Activated CD4-positive, alpha-beta T cell treated with anti-CD3 and anti-CD28 coated beads, Interleukin-2, amount 50 U/mL, for 48 hours (primary cell): ENCODE measurements at regions not wholly inside any gene's neighbourhood (a gene's known extent, or its start where the extent isn't known, plus 50 kb on each side); places are given as distances from the start of the nearest gene placed in this dataset.
"Not testable (repeated sequence)": the region's sequence is repeated elsewhere in the genome, so short reads cannot be mapped to it uniquely, and the experiment has no call there.

Experiments used
- DNase-seq, 2 experiments: peaks; one replicate each; pipeline ENCODE4 v3.0.0-alpha.2; 2020

DNA sequence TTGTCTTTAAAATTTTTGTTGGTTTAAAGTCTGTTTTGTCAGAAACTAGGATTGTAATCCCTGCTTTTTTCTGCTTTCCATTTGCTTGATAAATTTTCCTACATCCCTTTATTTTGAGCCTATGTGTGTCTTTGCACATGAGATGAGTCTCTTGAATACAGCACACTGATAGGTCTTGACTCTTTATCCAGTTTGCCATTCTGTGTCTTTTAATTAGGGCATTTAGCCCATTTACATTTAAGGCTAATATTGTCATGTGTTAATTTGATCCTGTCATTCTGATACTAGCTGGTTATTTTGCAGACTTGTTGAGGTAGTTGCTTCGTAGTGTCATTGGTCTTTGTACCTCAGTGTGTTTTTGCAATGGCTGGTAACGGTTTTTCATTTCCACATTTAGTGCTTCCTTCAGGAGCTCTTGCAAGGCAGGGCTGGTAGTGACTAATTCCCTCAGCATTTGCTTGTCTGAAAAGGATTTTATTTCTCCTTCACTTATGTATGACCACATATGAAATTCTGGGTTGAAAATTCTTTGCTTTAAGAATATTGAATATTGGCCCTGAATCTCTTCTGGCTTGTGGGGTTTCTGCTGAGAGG, 294.7 kb downstream of the WDR11 start:
- DNase-seq: not testable (repeated sequence)

- DNase-seq: no peak
These were observed 297.8 kb downstream of the WDR11 start for GRCh38 chr10:121148921-121149320.

- DNase-seq: no peak
These were observed 300.9 kb downstream of the WDR11 start for GRCh38 chr10:121152033-121152432.

- no peak for DNase-seq
These were observed 301.8 kb downstream of the WDR11 start for GRCh38 chr10:121152935-121153334.

GRCh38 chr10:121154310-121154709, 303.1 kb downstream of the WDR11 start:
- no peak for DNase-seq

- no peak for DNase-seq
These were observed 303.7 kb downstream of the WDR11 start for GRCh38 chr10:121154846-121155245.

- no peak for DNase-seq
These were observed 304.7 kb downstream of the WDR11 start for GRCh38 chr10:121155742-121156474.

DNA sequence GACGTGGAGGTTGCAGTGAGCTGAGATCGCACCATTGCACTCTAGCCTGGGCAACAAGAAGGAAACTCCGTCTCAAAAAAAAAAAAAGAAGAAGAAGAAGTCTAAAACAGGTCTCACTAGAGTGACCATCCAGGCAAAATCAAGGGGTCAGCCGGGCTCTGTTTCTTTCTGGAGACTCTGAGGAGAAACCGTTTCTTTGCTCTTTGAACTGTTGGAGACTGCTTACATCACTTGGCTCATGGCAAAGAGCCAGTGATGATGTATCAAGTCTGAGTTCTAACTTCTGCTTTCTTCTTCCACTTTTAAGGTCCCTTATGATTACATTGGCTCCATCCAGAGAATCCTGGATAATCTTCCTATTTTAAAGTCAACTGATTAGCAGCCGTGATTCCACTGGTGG, 306.8 kb downstream of the WDR11 start:
- DNase-seq: no peak

- no peak for DNase-seq
These were observed 307.9 kb downstream of the WDR11 start for GRCh38 chr10:121158988-121159579.

- DNase-seq: peak; percentile 4 to 5
These were observed 308.5 kb downstream of the WDR11 start for GRCh38 chr10:121159670-121160069.

GRCh38 chr10:121165276-121165675, 314.1 kb downstream of the WDR11 start:
- no peak for DNase-seq

- DNase-seq: no peak
These were observed 316.5 kb downstream of the WDR11 start for GRCh38 chr10:121167534-121168243.

- no peak for DNase-seq
These were observed 317.5 kb downstream of the WDR11 start for GRCh38 chr10:121168545-121169216.

GRCh38 chr10:121169406-121169805, 318.2 kb downstream of the WDR11 start:
- DNase-seq: no peak

DNA sequence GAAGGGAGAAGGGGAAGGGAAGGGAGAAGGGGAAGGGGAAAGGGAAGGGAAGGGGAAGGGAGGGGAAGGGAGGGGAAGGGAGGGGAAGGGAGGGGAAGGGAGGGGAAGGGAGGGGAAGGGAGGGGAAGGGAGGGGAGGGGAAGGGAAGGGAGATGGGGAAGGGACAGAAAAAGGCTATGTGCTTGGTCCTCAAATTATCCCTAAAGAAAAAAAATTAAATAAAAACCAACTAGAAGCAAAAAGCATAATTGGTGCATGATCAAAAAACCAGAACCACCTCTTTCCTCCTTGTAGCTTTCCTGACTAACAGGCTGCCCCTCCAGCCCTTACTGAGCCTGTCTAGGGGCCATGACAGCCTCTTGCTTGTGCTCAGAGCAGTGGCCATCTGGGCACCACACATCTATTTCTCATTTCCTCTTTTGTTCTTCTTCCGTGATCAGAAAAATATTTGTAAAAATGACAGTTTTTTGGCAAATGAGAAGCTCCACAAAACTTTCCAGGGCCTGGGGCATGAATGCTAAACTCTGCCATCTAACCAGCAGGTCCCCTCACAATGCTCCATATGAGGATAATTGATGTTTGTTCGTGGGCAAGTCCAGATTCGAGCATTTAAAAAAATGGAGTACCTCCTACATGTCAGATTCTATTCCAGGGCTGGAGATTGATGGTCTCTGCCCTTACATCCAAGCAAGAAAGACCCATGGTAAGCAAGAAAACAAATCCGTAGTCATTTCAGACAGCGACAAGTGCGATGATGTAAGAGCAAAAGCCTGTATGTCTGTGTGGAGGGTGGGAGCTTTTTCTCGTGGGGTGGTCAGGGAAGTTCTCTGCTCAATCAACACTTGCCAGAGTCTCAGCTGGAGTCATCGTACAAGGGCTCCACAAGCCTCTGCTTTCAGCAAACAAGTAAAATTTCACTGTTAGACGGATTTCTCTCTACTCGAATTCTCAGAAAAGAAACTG, 320.9 kb downstream of the WDR11 start:
- DNase-seq: no peak

- DNase-seq: no peak
These were observed 327.8 kb downstream of the WDR11 start for GRCh38 chr10:121179006-121179405.

DNA sequence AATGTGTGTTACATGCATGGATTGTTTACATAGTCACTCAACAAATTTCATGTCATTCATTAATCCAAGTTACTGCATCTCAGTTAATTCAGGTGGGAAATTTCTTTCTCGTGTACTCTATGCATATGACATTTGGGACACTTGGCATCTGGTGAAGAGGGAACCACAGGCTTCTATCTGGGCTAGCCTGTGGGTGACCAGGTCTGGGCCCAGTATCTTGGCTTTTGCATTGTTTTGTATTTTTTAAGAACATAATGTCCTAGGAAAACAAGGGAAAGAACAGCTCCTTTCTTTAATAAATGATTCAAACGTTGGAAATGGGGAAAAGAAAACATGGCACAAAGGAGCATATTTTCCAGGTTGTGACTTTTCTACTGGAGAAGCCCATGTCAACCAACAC, 331.1 kb downstream of the WDR11 start:
- DNase-seq: no peak

DNA sequence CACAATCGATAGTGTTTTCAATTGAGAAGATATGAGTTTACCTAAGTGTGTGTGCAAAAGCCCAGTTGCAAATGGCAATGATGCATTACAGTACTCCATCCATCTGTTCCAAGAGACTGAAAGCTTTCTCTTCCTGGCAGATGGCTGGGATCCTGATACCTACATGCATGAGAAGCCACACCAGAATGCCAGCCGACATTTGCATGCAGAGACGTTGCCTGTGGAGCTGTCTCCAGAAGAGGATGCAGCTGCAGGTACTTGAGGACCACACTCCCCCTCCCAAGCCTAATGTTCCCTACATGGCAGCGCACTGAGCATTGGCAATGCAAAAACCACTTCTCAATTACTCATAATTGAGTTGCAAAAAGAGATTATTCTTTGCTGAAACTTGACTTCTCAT, 332.1 kb downstream of the WDR11 start:
- DNase-seq: no peak

DNA sequence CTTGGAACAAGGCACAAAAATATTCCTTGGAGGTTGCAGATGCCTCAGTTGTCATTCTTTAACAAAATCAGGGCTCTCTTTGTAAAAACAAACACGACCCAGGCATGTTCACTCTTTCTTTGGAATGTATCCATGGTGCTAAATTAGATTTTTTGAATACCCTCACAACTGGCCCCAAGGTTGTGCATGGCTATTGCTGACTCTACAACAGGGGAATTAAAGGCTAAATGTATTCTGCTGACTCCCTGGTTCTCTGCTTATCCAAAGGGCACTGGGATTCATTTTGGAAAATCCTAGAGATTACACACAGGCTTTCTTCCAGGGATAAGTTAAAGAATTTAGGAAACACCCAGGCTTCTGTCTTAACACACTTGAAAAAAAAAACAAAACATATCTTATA, 332.5 kb downstream of the WDR11 start:
- no peak for DNase-seq

DNA sequence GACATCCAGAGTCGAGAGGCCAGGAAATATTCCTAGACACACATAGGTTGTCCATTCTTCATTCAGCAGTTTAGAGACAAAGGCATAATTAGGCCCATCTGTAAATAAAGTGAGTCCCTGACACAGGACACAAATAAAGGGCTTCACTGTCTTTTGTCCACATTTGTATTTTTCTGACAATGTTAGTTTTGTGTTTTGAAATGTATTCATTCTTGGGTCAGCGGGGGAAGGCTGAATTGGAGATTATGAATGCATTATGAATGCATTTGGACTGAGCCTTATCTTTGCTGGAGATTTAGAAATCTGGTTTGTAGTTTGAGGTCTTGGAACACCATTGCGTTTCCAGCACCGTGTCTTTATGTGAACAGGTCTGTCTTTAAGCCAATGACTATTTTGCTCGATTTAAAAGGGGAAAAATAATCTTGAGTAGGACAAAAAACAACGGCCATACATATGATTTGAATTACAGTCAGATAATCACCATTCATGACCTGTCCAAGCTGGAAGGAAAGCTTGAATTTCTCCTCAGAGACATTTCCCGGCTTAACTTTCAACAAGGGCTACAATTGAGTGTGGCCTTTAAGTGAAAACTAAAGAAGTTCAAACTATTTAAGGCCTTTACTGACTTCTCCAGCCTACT, 334.8 kb downstream of the WDR11 start:
- no peak for DNase-seq

DNA sequence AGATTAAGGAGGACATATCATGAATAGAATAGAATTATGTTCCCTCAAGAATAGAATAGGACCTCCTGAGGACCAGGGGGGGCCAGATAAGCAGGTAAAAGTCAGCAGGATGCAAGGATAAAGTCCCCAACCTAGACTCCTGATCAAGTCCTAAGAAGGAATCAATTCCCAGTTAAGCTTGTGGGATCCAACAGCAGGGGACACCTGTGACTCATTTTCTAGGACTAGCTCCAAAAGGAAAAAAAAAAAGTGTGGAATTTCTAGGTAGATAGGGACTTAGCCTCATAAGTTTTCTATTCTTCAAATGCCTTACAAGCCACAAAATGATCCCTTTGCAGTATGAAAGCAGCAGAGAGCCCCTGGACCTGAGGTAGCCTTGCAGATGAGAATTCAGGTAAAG, 336.2 kb downstream of the WDR11 start:
- DNase-seq: no peak
